OCI-LY3 (cell line): ENCODE measurements at regions not wholly inside any gene's neighbourhood (a gene's known extent, or its start where the extent isn't known, plus 50 kb on each side); places are given as distances from the start of the nearest gene placed in this dataset.

Source experiments
- CTCF ChIP-seq: fragments of 200-600, 300-600 bp; sonication (generic); IDR thresholded peaks from 2 replicates; pipeline ENCODE4 v1.5.1; 2014; ENCODE audit warnings: antibody characterized with exemption, low read length, low read depth
- EZH2phosphoT487 ChIP-seq: fragments of 200-600 bp; shearing (Covaris generic); IDR thresholded peaks from 2 replicates; pipeline ENCODE4 v1.6.1; 2018; ENCODE audit warnings: antibody characterized with exemption, mixed run types, low read depth

- TF ChIP-seq CTCF: no peak
- no peak for TF ChIP-seq EZH2phosphoT487
Observed at GRCh38 chr18:14939141-14939540, 191.2 kb downstream of the ANKRD30B start.
